Left lung (tissue), 4 donors: ENCODE measurements at regions not wholly inside any gene's neighbourhood (a gene's known extent, or its start where the extent isn't known, plus 50 kb on each side); places are given as distances from the start of the nearest gene placed in this dataset.

Experiments
- ATAC-seq: fragments of 200-7000 bp; cut with Tn5 transposase; one replicate; pipeline ENCODE4 v1.9.1; 2020; ENCODE audit warnings: moderate library complexity
- DNase-seq, 4 donors: peaks; one replicate each; pipeline ENCODE4 v3.0.0-alpha.2; 2013 to 2020
- H3K27ac ChIP-seq, 2 donors: fragments of 200-600 bp; sonication (generic) in 1 of 2; one replicate each; pipeline versions ENCODE4 v1.5.0 to v1.8.0; 2020 to 2021
- H3K27me3 ChIP-seq, 2 donors: fragments of 200-600 bp; sonication (generic) in 1 of 2; one replicate each; pipeline versions ENCODE4 v1.5.0 to v1.8.0; 2020 to 2021
- H3K36me3 ChIP-seq, 2 donors: fragments of 200-600 bp; sonication (generic) in 1 of 2; one replicate each; pipeline versions ENCODE4 v1.5.0 to v1.8.0; 2020 to 2021
- H3K4me1 ChIP-seq, 2 donors: fragments of 200-600 bp; one replicate each; pipeline ENCODE4 v1.8.0; 2021
- H3K4me3 ChIP-seq, 2 donors: fragments of 200-600 bp; sonication (generic) in 1 of 2; one replicate each; pipeline versions ENCODE4 v1.5.0 to v1.8.0; 2020 to 2021; ENCODE audit warnings: mild to moderate bottlenecking in 1 of 2
- H3K9me3 ChIP-seq, 2 donors: fragments of 200-600 bp; sonication (generic) in 1 of 2; one replicate each; pipeline versions ENCODE4 v1.5.0 to v1.8.0; 2020 to 2021
- intact Hi-C, 2 donors: fragments of 100-400 bp; cut with DNase I; formaldehyde crosslinking; loops; one replicate each; pipeline versions ENCODE4 v1.11.2 to v1.14.2; 2022
- TF ChIP-seq, protein P1 (sequence below), 2 donors: fragments of 200-600 bp; sonication (generic) in 1 of 2; IDR thresholded peaks; one replicate each; pipeline versions ENCODE4 v1.5.0 to v1.8.0; 2021; ENCODE audit warnings: antibody characterized with exemption in 2 of 2
- donor health status: DM: no; HTN: yes; CAD: no.
- donor health status: DM: no; HTN: no; CAD: no.

DNA sequence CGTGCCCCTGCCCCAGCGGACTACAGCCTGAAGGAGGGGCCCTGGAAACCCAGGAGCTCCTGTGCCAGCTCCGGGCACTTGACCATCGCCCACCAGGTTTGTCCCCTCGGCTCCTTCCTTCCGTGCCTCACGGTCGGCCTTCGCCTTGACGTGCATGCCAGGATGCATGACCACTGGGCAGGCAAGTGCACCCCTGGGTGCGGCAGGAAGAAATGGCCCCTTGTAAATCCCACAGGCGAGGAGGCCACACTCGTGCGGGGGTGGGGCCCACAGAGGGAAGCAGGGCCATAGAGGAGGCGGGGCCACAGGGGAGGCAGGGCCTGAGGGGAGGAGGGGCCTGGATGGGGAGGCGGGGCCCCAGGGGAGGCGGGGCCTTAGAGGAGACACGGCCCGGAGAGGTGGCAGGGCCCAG is 81.7 kb downstream of the YTHDF1 start:
- no peaks in the 10 kb centered on the region for H3K4me1 ChIP-seq
- H3K27ac ChIP-seq: no peak overlapping the region
- no peak overlapping the region for H3K4me3 ChIP-seq
- intact Hi-C loops: no loop called here
- DNase-seq: peak in 1 of 4 donors; percentile 20
- ATAC-seq: no peak
- peaks cover 0 to 54% of the 10 kb centered on the region in 2 donors for H3K27me3 ChIP-seq
- no peaks in the 10 kb centered on the region for H3K9me3 ChIP-seq
- TF ChIP-seq, protein P1, sequence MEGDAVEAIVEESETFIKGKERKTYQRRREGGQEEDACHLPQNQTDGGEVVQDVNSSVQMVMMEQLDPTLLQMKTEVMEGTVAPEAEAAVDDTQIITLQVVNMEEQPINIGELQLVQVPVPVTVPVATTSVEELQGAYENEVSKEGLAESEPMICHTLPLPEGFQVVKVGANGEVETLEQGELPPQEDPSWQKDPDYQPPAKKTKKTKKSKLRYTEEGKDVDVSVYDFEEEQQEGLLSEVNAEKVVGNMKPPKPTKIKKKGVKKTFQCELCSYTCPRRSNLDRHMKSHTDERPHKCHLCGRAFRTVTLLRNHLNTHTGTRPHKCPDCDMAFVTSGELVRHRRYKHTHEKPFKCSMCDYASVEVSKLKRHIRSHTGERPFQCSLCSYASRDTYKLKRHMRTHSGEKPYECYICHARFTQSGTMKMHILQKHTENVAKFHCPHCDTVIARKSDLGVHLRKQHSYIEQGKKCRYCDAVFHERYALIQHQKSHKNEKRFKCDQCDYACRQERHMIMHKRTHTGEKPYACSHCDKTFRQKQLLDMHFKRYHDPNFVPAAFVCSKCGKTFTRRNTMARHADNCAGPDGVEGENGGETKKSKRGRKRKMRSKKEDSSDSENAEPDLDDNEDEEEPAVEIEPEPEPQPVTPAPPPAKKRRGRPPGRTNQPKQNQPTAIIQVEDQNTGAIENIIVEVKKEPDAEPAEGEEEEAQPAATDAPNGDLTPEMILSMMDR (IDR thresholded peaks at IDR 0.05): no peak
- H3K36me3 ChIP-seq: no peaks in the 10 kb centered on the region

GRCh38 chr20:63133481-63134091 is 82.3 kb downstream of the YTHDF1 start:
- intact Hi-C loops: no loop called here
- H3K36me3 ChIP-seq: no peaks in the 10 kb centered on the region
- no peak overlapping the region for H3K4me3 ChIP-seq
- no peak for DNase-seq
- H3K4me1 ChIP-seq: no peaks in the 10 kb centered on the region
- no peak overlapping the region for H3K27ac ChIP-seq
- no peak for ATAC-seq
- H3K27me3 ChIP-seq: peaks cover 0 to 61% of the 10 kb centered on the region in 2 donors
- TF ChIP-seq, protein P1 (IDR thresholded peaks at IDR 0.05): no peak
- H3K9me3 ChIP-seq: no peaks in the 10 kb centered on the region

GRCh38 chr20:63132715-63133471 is 83.0 kb downstream of the YTHDF1 start:
- ATAC-seq (no peak), DNase-seq (peak in 1 of 4 donors; percentile 23)
- Histone ChIP-seq H3K27me3 (peaks cover 0 to 64% of the 10 kb centered on the region in 2 donors), H3K9me3 (no peaks in the 10 kb centered on the region), H3K4me3 (no peak overlapping the region), H3K27ac (no peak overlapping the region), H3K4me1 (no peaks in the 10 kb centered on the region), H3K36me3 (no peaks in the 10 kb centered on the region)
- intact Hi-C loops: no loop called here
- TF ChIP-seq, protein P1 (IDR thresholded peaks at IDR 0.05): no peak

GRCh38 chr20:63132131-63132714 is 83.7 kb downstream of the YTHDF1 start:
- TF ChIP-seq, protein P1 (IDR thresholded peaks at IDR 0.05): no peak
- no peak overlapping the region for H3K4me3 ChIP-seq

More at GRCh38 chr20:63132131-63132714, 83.7 kb downstream of the YTHDF1 start:
- H3K27ac ChIP-seq: no peak overlapping the region
- intact Hi-C loops: no loop called here
- no peaks in the 10 kb centered on the region for H3K36me3 ChIP-seq
- peaks cover 0 to 66% of the 10 kb centered on the region in 2 donors for H3K27me3 ChIP-seq
- H3K9me3 ChIP-seq: no peaks in the 10 kb centered on the region
- DNase-seq: peak in 1 of 4 donors; percentile 10
- no peak for ATAC-seq
- H3K4me1 ChIP-seq: no peaks in the 10 kb centered on the region
